ENCODE measurements at regions not wholly inside any gene's neighbourhood (a gene's known extent, or its start where the extent isn't known, plus 50 kb on each side); places are given as distances from the start of the nearest gene placed in this dataset.

DNA sequence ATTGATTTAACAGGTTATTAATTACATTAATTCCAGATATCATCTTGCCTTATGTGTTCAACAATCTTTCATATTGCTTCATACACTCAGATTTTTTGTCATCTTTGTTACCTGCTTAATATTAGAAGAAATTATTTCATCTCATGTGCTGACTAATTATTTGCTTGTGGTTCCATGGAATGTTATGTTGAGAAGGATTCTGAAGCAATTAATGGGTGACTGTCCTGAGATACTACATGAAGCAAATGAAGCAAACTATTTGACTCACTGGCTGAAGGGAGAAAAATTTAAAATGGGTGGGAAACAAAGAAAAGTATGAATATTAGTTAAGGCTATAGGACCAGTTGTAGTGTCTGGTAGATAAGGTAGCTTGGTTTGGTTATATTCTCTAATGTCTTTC lies 443.8 kb upstream of the EPHA6 start:
- no peak for TF ChIP-seq CBX2 (IDR thresholded peaks at IDR 0.05; ENCODE audit: insufficient read depth, low read length, poor library complexity, severe bottlenecking)
- no peak for TF ChIP-seq JUNB (CRISPR knock-in tag; conservative IDR thresholded peaks at IDR 0.05)
- TF ChIP-seq MLX (CRISPR knock-in tag; conservative IDR thresholded peaks at IDR 0.05) = no peak
- TF ChIP-seq CTCF (IDR thresholded peaks at IDR 0.05 in 2 of 3, conservative IDR thresholded peaks at IDR 0.05 in 1 of 3; ENCODE audit: insufficient read depth in 2 of 3, low read depth in 1 of 3, low read length in 3 of 3) = no peak
- TF ChIP-seq FOS (IDR thresholded peaks at IDR 0.05; ENCODE audit: extremely low read depth, insufficient read length) = no peak
- TF ChIP-seq EGR1 (conservative IDR thresholded peaks at IDR 0.05) = no peak
- TF ChIP-seq GTF2F1 (IDR thresholded peaks at IDR 0.05; ENCODE audit: low read depth, low read length) = no peak
- TF ChIP-seq SMARCA4 (IDR thresholded peaks at IDR 0.05) = no peak
- TF ChIP-seq, protein P1, sequence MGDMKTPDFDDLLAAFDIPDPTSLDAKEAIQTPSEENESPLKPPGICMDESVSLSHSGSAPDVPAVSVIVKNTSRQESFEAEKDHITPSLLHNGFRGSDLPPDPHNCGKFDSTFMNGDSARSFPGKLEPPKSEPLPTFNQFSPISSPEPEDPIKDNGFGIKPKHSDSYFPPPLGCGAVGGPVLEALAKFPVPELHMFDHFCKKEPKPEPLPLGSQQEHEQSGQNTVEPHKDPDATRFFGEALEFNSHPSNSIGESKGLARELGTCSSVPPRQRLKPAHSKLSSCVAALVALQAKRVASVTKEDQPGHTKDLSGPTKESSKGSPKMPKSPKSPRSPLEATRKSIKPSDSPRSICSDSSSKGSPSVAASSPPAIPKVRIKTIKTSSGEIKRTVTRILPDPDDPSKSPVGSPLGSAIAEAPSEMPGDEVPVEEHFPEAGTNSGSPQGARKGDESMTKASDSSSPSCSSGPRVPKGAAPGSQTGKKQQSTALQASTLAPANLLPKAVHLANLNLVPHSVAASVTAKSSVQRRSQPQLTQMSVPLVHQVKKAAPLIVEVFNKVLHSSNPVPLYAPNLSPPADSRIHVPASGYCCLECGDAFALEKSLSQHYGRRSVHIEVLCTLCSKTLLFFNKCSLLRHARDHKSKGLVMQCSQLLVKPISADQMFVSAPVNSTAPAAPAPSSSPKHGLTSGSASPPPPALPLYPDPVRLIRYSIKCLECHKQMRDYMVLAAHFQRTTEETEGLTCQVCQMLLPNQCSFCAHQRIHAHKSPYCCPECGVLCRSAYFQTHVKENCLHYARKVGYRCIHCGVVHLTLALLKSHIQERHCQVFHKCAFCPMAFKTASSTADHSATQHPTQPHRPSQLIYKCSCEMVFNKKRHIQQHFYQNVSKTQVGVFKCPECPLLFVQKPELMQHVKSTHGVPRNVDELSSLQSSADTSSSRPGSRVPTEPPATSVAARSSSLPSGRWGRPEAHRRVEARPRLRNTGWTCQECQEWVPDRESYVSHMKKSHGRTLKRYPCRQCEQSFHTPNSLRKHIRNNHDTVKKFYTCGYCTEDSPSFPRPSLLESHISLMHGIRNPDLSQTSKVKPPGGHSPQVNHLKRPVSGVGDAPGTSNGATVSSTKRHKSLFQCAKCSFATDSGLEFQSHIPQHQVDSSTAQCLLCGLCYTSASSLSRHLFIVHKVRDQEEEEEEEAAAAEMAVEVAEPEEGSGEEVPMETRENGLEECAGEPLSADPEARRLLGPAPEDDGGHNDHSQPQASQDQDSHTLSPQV (IDR thresholded peaks at IDR 0.05) = no peak
- TF ChIP-seq POLR2AphosphoS2 (IDR thresholded peaks at IDR 0.05; ENCODE audit: low read length) = no peak

Data from K562 (cell line).